HEK293 (cell line): ENCODE measurements at regions not wholly inside any gene's neighbourhood (a gene's known extent, or its start where the extent isn't known, plus 50 kb on each side); places are given as distances from the start of the nearest gene placed in this dataset.

Experiments
- CTCF ChIP-seq: fragments of 450-650 bp; formaldehyde crosslinking; IDR thresholded peaks from 2 replicates; pipeline ENCODE4 v1.5.1; 2016; ENCODE audit warnings: missing biosample characterization, missing genetic modification characterization
- ZBTB1 ChIP-seq: fragments of 450-650 bp; formaldehyde crosslinking; IDR thresholded peaks from 2 replicates; pipeline ENCODE4 v1.5.1; 2016; ENCODE audit warnings: missing biosample characterization, missing genetic modification characterization
- ZBTB11 ChIP-seq: fragments of 450-650 bp; formaldehyde crosslinking; conservative IDR thresholded peaks from 2 replicates; pipeline ENCODE4 v1.5.1; 2016; ENCODE audit warnings: low read depth, missing biosample characterization, missing genetic modification characterization
- ZBTB6 ChIP-seq: fragments of 450-650 bp; formaldehyde crosslinking; IDR thresholded peaks from 2 replicates; pipeline ENCODE4 v1.5.1; 2017; ENCODE audit warnings: missing biosample characterization, missing genetic modification characterization
- ZNF513 ChIP-seq: fragments of 450-650 bp; IDR thresholded peaks from 2 replicates; pipeline ENCODE4 v1.5.1; 2018; ENCODE audit warnings: missing biosample characterization, missing genetic modification characterization
- ZNF626 ChIP-seq: fragments of 450-650 bp; sonication (Bioruptor Pico); formaldehyde crosslinking; IDR thresholded peaks from 2 replicates; pipeline ENCODE4 v1.5.1; 2018; ENCODE audit warnings: missing biosample characterization, missing genetic modification characterization, inconsistent platforms
- ZNF704 ChIP-seq: fragments of 450-650 bp; formaldehyde crosslinking; IDR thresholded peaks from 2 replicates; pipeline ENCODE4 v1.5.1; 2016; ENCODE audit warnings: missing biosample characterization, missing genetic modification characterization
- ZNF792 ChIP-seq: fragments of 450-650 bp; formaldehyde crosslinking; IDR thresholded peaks from 2 replicates; pipeline ENCODE4 v1.5.1; 2016; ENCODE audit warnings: missing biosample characterization, missing genetic modification characterization

- TF ChIP-seq CTCF (tag by site-specific recombination) (no peak), ZNF513 (tag by site-specific recombination) (no peak), ZBTB1 (no peak), ZNF626 (tag by site-specific recombination) (no peak), ZNF792 (no peak), ZBTB6 (tag by site-specific recombination) (no peak), ZNF704 (tag by site-specific recombination) (no peak), ZBTB11 (tag by site-specific recombination) (no peak)
These were observed 414.4 kb downstream of the FUT8 start for GRCh38 chr14:65826946-65827345.
